Stimulated activated CD4-positive, alpha-beta T cell treated with anti-CD3 and anti-CD28 coated beads, Interleukin-4, amount 100 ng/mL, for 1 hour (primary cell): ENCODE measurements at regions not wholly inside any gene's neighbourhood (a gene's known extent, or its start where the extent isn't known, plus 50 kb on each side); places are given as distances from the start of the nearest gene placed in this dataset.
"Not testable (repeated sequence)": the region's sequence is repeated elsewhere in the genome, so short reads cannot be mapped to it uniquely, and the experiment has no call there.

Experiments used
- DNase-seq: peaks from one replicate; pipeline ENCODE4 v3.0.0-alpha.2; 2020

DNA sequence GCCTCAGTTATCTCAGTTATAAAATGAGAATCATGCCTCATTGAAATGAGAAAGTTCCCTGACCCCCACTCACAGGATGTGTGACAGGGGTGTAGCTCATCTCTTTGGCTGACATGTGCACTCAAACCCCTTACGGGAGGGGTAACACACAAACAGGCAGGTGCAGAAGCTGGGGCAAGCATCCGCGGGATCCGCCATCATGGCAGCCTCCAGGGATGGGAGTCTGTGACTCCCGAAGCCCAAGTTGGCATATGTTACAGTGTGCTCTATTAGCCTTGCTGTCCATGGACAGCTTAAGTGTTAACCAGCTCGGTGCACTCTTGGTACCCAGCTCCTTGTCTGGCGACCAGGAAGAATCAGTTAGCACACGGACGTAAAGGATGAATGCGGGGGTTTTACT, 822.7 kb upstream of the SEMA6D start:
- no peak for DNase-seq

DNA sequence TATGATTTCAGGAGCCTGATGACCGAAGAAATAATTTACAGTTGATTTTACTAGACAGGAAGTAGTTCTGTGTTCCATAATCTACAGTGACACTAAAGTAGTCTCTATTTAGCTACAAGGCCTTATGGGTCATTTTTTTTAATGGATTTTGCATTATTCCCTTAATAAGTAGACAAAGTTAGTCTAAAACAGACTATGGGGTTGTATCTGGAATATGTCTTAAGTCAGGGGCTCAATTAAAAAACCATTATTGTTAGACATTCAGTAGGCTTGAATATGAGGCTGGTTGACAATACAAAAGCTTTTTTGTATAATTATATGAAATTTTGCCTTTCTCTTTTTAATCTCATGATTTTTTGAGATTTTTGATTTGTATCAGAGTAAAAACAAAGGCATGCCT, 820.0 kb upstream of the SEMA6D start:
- DNase-seq: no peak

DNA sequence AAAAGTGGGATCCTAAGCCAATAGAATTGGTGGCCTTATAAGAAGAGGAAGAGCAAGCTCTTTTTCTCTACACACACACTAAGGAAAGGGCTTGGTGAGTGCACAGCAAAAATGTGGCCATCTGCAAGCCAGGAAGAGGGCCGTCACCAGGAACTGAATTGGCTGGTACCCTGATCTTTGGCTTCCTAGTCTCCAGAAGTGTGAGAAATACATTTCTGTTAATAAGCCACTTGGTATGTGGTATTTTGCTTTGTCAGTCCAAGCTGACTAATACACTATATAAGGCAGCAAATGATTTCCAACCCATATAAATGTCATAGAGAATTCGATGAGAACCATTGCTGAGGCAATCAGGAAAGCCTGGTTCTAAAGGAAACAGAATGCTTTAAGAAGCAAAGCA, 816.3 kb upstream of the SEMA6D start:
- no peak for DNase-seq

DNA sequence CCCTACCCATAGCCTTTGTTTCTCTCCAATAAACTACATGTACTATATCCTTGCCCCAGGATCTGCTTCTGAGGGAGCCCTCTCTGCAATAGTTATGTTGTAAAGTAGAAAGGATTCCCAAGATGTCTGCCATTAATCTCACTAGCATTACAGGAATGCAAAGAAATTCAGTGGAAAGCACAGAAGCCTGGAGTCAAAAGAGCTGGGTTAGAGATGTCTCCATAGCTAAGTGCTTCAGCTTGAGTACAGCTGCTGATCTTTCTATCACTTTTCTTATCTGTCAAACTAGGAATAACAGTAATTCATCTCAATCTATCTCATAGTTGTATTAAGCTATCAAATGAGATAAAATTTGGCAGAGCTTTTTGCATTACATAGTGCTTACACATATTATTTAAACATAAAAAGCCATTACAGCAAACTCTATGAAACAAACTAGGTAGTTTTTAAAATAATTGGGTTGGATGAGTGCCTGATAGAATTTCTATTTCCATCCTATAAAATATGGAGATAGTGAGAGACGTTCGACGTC, 799.5 kb upstream of the SEMA6D start:
- DNase-seq: no peak

DNA sequence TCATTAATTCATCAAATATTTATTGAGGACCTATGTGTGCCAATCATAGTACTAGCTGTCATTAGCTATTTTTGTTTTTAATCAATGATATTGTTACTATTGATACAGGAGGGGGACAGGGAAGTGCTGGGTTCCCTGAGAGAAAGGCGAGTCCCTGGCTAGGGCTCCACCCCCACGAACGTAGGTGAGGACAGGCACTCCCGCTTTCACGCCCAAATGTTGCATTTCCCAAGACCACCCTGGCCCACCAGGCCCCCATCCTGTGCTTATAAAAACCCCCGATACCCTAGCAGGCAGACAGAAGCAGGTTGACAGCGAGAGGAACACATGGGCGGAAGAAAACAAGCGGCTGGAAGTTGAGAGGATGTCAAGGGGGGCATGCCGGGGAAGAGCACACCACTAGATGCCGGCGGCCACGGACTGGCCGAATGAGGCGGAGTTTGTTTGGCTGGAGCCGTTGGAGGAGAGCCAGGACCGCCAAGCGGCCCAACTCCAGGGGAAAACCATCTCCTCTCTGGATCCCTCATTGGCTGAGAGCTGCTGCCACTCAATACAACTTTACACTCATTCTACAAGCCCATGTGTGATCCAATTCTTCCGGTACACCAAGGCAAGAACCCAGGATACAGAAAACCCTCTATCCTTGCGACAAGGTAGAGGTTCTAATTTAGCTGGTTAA, 798.7 kb upstream of the SEMA6D start:
- DNase-seq: no peak

DNA sequence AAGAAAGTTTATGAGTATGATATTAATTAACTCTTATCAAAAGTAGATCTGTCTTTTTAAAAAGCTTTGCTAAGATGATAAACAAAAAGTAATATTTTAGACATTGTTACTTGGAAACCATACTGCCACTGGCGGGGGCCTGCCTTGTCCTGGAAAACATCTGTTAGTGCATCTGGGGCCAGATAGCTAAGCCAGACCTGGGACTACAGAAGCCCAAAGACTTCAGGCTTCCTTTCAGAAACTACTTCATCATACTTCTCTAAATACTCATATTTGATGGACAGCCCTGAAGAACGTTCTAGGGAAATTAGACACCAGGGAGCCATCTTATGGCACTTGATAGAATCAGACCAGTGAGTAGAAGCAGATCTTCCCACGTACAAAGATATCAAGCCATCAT, 795.4 kb upstream of the SEMA6D start:
- no peak for DNase-seq

DNA sequence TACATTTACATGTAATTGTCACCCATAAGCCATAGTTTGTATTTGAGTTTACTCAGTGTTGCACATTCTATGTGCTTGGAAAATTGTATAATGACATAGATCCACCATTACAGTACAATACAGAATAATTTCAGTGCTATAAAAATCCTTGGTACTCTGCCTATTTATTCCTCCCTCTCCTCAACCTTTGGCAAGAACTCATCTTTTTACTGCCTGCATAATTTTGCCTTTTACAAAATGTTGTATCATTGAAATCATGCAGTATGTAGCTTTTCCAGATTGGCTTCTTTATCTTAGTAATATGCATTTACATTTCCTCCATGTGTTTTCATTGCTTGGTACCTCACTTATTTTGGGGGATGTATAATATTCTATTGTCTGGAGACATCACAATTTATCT, 786.9 kb upstream of the SEMA6D start:
- DNase-seq: no peak

DNA sequence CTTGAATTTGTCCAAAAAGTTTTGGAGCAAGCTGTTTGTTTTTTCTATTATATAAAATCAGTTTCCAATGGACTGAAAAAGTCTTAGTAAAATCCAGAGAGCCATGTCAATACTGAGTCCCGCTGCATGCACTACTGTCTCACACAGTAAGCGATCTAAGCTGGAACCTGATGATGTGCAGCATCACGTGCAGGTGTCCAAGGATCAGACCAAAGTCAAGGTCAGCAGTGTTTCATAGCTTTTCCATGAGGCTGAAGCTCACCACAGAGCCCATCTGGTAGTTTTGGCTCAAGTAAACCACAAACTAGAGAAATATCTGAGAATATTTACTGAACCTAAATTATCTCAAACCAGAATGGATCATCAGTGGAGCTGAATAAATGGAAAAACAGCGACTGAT, 784.0 kb upstream of the SEMA6D start:
- no peak for DNase-seq

DNA sequence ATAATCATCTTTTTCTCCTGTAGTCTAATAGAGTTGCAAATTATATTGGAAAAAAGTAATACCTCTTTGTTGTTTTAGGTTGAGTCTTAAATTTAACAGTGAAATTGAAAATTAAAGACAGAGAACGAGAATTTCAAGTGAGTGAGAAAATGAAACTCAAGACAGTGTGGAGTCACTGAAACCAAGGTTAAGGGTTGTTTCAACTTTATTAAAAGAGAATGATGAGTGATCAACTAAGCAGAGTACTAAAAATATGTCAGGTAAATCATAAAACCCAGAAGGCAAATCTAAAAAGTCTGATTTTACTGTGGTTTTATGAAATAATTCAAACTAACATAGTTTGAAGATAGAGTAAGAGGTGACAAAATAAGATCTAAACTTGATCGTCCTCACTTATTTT, 782.5 kb upstream of the SEMA6D start:
- DNase-seq: no peak

DNA sequence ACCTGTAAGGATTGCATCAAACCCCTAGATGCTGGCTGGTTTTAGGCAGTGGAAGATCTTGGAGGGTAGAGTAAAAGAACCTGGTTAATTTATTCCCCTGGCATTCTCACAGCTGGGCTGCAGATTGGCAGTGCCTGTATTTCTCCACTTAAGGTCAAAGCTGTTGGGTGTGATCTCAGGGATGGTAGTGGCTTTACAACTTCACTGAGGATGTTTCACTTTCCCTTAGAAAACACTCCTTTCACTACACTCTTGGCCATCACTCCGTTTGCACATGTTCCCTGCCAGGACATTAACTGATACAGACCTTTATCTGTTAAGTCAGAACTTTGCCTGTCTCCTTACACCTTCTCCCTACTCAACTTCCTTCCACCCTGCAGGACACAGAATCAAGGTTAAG, 779.1 kb upstream of the SEMA6D start:
- no peak for DNase-seq

DNA sequence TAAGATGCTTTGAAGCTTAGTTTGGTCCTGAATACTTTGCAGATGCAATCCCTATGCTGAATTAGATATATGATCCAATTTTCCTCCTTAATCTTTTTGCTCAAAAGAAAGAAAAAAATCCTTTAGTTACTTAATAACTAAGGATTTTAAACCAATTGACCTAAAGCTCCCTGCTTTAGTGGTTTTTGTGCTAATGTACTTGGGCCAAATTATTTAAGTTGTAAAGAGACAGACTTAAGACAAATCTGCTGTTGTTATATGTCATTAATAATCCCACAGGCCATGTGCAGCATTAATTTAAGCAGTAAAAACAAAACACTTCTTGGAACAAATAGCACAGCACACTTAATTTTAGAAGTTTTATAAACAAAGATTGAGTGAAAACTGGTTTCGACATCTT, 776.1 kb upstream of the SEMA6D start:
- no peak for DNase-seq

DNA sequence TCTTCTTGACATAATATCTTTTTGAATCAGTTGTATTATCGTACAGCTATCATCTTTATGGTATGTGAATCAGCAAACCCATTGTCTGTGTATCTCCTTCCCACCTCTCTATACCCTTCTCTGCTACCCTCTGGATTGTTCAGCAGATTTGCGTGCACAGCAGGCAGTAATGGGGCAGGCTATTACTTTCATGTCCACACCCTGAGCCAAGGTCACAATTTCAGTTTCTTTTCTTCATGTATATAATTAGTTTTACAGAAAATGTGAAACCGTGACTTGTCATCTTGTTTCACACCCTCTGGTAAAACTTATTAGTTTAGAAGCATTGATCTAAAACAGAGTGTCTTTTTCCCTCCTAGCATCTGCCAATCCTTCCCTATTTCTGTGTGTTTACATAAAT, 770.4 kb upstream of the SEMA6D start:
- DNase-seq: no peak

DNA sequence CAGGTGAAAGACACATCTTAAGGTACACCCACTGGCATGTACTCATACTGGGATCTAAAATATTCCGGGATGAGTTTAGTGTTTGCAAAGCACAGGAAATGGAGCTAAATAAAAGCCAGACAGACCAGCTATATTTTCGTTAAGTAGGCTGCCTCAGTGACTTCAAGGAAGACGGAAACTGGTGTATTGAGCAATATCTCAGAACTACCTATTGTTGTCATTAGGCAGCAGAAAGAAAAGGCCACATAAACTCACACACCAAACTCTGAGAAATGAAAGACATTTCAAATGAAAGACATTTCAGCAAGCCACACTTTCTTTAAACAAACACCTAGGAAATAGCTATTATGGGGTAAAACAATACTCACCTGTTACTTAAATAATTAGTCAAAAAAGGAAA, 761.7 kb upstream of the SEMA6D start:
- DNase-seq: no peak

DNA sequence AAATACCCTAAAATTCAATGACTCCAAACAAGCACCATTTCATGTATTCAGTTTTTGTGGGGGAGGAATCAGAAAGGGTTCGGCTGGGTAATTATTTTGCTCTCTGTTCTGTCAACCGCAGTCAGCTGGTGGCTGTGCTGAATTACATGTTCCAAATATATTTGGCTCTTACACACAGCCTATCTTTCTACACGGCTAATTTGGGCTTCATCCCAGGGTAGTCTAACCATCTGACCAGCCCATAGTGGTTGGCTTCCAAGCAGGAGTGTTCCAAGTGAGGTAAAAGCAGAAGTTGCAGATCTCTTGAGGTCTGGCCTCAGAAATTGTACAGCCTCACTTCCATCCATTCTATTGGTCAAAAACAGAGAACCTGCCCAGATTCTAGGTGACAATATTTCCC, 760.8 kb upstream of the SEMA6D start:
- DNase-seq: no peak

DNA sequence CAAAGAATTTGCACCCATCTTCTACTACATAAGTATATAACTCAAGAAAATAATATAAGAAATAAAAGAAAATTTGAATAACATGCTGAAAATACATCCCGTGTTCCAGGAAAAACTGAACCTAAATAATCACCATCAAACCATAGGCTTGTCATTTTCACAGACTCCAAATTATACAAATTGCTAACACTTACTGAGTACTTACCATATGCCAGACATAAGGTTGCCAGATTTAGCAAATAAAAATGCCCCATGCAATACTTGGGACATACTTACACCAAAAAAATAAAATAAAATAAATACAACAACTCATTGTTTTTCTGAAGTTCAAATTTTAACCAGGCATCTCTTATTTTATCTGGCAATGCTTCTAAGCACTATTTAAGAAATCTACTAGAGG, 760.4 kb upstream of the SEMA6D start:
- no peak for DNase-seq

DNA sequence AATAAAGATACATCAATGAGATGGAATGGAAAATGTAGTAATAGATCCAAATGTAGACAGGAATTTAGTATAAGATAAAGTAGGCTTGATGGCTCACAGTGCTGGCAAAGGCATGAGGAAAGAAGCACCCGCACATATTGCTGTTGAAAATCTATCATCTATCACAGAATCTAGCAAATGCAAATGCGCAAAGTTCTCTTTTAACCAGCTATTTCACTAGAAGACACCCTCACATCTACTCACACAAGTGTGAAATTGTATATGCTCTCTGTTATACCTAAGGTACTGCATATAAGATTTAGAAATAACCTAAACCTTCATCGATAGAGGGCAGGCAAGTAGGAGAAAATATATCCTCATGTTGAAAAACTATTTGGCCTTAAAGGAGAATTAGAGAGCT, 756.7 kb upstream of the SEMA6D start:
- DNase-seq: no peak

DNA sequence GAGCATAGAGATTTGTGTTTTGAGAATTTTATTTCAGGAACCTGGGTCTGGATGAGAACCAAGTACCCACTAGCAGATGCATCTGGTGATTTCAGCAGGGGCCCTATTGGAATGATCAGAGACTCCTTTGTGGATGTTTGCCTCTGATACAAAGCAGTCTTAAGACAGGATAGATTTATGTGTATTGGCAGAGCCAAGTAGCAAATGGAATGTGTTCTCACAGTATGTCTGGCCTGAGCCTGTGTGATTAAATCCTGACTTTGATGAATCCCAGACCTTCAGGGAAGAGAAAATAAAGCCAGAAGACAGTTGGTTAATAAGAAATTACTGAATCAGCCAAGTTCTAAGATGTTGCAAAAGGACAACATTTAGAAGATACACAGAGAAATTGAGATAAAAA, 755.5 kb upstream of the SEMA6D start:
- DNase-seq: no peak

DNA sequence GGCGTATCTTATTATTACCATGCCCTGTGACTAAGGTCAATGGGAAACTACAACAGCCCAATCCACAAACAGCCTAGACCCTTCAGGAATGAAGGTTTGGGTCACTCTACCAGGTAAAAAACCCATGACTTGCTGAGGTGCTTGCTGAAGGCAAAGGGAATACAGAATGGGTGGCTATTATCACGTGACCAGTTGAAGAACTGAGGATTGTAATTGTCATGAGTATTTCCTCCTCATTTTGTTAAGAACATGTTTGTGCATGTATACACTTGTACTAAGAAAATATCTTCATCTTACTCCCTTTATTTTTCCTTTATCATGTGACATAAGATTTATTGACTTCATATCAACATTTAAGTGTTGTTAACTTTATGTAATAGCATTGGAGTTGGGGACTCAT, 729.2 kb upstream of the SEMA6D start:
- not testable (repeated sequence) for DNase-seq

DNA sequence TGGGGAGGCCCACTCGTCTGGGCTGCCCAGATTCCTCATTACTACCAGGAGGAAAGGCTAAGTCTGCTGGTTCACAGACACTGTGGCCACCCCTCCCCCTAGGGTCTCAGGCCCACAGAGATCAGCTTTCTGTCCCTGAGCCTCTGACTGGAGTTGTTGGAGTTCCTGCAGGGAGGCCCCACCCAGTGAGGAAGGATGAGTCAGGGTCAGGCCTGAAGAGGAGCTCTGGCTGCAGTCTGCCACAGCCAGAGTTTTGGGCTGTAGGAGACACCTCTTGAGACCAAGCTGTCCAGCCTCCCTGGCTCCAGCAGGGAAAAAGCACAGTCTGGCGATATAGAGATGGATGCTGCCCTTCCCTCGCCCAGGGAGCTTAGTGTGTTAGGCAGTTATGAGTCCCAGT, 720.9 kb upstream of the SEMA6D start:
- DNase-seq: no peak

DNA sequence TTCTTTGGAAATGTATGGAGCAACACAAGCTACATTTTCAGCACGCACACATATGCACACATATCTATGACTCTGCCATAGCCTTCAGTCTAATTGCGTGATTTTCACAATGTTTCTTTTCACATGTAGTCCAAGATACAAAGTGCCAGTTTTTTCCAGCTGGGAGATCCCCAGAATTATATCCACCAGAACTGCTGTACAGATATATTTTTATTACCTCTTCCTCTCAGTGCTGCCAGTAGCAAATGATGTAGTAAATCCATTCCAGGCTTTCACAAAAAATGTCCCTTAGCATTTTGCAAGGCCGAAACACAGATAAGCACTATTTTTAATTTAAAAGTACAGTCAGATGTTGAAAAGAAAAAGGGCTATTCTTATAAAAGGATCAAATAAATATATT, 719.8 kb upstream of the SEMA6D start:
- no peak for DNase-seq

DNA sequence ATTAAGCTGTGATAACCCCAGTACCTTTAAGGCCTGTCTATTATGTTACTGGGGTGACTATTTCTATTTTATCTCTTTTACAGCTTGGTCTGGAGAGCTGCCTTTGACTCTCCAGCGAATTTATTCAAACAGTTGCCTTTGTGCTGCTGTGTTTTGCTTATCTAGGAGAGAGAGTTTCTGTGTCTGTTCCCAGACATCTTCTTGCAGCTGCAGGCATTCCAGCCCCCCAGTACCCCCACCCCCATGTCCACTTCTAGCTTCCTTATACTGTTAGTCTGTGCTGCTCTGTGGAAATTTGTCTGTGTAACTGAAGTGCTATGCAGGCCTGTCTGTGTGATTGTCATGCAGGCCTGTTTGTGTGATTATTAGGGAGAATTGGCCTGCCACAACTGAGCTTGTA, 713.7 kb upstream of the SEMA6D start:
- no peak for DNase-seq

DNA sequence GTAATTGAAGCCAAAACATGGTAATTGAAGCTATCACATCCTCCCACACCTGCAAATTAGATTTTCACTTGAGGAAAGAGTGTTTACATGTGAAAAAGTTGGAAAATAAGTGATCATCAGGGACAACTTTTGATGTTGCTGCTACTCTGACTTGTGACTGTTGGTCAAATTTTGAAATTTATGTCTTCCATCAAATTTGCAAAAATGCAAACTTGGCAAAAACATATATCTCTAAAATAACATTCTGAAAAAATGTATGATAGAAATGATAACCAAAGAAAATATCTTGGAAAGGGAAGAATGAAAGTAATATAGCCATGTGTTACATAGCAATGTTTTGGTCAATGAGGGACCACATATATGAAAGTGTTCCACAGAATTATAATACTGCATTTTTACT, 703.9 kb upstream of the SEMA6D start:
- DNase-seq: no peak

DNA sequence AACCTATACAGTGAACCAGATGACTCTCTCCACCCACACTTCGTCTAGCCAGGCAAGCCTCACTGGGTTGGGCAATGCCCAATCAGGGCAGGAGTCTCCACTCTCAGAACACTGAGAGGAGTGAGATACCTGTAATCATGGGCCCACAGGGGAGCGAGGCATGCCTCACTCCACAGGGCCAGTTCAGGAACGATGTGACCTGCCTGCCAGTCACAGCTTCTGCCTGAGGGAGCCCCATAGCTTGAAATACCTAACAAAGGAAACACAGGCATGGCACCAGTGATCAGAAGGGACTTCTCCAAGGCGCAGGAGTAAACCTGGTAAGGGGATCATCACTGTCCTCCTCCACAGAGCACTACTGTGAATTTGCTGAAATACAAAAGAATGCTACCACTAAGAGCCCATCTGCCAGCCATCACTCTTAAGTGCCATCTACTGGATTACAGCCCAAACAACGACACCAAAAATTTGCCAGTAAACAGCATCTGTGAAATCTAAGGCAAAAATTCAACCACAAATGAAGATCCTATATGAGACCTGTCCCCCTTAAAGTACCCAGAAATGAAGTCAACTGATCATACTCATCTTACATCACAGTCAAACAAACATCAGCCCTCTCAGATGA, 689.9 kb upstream of the SEMA6D start:
- DNase-seq: no peak

DNA sequence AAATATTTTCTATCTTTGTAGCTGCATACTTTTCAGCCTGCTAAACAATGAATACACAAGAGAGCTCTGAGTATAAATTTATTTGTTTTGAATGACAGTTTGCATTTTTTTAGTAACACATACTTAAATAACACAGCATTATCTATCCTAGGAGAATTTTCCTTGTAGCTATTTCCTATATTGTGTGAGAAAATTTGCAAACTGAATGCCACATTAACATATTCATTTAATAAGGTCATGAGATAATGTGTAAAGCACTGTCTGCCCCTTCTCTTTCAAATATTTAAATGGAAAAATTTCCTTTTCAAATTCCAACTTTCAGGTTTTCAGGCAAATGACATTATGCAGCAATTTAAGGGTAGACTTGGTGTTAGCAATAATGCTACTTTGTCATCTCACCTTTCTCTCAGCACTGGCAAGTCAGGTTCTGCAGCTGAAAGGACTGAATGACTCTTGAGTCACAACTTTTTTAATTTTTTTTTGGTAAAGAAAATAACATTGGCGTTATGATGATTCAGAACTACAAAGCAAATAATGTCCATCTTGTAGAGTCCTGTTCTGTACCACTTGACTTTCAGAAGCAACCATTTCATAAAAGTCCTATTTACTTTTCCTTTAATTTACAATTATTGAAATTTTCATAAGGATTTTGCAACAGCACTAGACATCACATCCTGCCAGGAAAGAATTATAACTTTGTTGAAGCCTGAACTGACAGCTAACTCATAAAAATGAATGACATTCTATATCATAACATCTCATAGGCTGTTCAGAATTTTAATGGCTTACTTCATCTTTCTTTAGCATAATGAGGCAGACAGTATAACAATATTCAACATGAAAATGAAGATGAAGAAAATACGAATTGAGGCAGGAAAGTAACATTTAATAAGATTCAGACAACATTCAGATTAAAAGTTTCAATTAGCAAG, 681.6 kb upstream of the SEMA6D start:
- no peak for DNase-seq
